Psoas muscle (tissue), 7 donors: ENCODE measurements at regions not wholly inside any gene's neighbourhood (a gene's known extent, or its start where the extent isn't known, plus 50 kb on each side); places are given as distances from the start of the nearest gene placed in this dataset.

ENCODE experiments used
- ATAC-seq, 4 donors: fragments of 200-7000 bp; cut with Tn5 transposase; one replicate each; pipeline ENCODE4 v1.9.1; 2020; ENCODE audit warnings: moderate library complexity in 3 of 4, mild to moderate bottlenecking in 2 of 4
- DNase-seq, 2 donors: peaks; one replicate each; pipeline ENCODE4 v3.0.0-alpha.2; 2020
- H3K27ac ChIP-seq: fragments of 200-600 bp; one replicate; pipeline ENCODE4 v1.8.0; 2022
- H3K27me3 ChIP-seq, 3 donors: fragments of 200-600 bp in 1 of 3; one replicate each; pipeline versions ENCODE4 v1.6.1 to v1.8.0; 2013 to 2022; ENCODE audit warnings: low read length in 2 of 3, mild to moderate bottlenecking in 2 of 3, moderate library complexity in 1 of 3; ENCODE audit not compliant: insufficient read depth in 3 of 3
- H3K36me3 ChIP-seq, 2 donors: fragments of 200-600 bp in 1 of 2; one replicate each; pipeline versions ENCODE4 v1.6.1 to v1.8.0; 2013 to 2022; ENCODE audit warnings: low read depth in 1 of 2, mild to moderate bottlenecking in 1 of 2, moderate library complexity in 1 of 2; ENCODE audit not compliant: insufficient read depth in 1 of 2
- H3K4me1 ChIP-seq: fragments of 200-600 bp; one replicate; pipeline ENCODE4 v1.8.0; 2022
- H3K4me3 ChIP-seq: fragments of 200-600 bp; one replicate; pipeline ENCODE4 v1.8.0; 2022; ENCODE audit warnings: mild to moderate bottlenecking
- H3K9me3 ChIP-seq: fragments of 200-600 bp; one replicate; pipeline ENCODE4 v1.8.0; 2022
- WGBS, 3 donors: extraction: QIAGEN DNeasy Blood & Tissue Kit; methylation state at CpG; one replicate each; pipeline versions ENCODE4 v1.1.6 to v1.1.7; 2013; 5-methylcytosine and 5-hydroxymethylcytosine counted together
- intact Hi-C, 2 donors: fragments of 100-400 bp; cut with DNase I; formaldehyde crosslinking; loops; one replicate each; pipeline versions ENCODE4 v1.11.0 to v1.14.2; 2022
- TF ChIP-seq, protein P1 (sequence below): fragments of 200-600 bp; IDR thresholded peaks from one replicate; pipeline ENCODE4 v1.8.0; 2022; ENCODE audit warnings: antibody characterized with exemption
- donor health status: healthy with polysubstance abuse.
- donor health status: DM: no; HTN: no; CAD: no; lungs with moderate emphysema.
- donor health status: Bipolar disorder and iron deficiency.
- donor health status: healthy.
- donor health status: DM: yes; HTN: yes; CAD: no.
- donor health status: DM: no; HTN: no; CAD: no.
- donor health status: DM: yes; HTN: yes; CAD: no.

DNA sequence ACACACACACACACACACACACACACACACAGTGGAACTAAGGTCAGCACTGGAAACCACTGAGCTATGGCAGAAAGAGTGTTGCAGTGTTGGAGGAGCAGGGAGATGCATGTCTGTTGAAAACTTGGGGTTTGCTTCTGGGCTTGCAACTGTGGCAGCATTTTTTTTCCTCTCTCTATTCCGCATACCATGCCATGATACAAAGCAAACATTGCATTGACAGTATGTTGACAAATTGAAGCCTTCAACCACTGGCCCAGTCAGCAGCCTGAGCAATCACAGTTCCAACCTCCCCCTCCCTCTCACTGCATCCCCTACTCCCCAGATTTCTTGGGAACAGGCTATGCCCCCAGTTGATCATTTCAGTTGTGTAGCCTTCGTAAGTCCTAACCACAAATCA is 478.1 kb upstream of the WWC1 start:
- WGBS, 3 donors = 72 to 75% (median 74%) methylated on average over 2 of the region's 2 CpGs
- TF ChIP-seq, protein P1, sequence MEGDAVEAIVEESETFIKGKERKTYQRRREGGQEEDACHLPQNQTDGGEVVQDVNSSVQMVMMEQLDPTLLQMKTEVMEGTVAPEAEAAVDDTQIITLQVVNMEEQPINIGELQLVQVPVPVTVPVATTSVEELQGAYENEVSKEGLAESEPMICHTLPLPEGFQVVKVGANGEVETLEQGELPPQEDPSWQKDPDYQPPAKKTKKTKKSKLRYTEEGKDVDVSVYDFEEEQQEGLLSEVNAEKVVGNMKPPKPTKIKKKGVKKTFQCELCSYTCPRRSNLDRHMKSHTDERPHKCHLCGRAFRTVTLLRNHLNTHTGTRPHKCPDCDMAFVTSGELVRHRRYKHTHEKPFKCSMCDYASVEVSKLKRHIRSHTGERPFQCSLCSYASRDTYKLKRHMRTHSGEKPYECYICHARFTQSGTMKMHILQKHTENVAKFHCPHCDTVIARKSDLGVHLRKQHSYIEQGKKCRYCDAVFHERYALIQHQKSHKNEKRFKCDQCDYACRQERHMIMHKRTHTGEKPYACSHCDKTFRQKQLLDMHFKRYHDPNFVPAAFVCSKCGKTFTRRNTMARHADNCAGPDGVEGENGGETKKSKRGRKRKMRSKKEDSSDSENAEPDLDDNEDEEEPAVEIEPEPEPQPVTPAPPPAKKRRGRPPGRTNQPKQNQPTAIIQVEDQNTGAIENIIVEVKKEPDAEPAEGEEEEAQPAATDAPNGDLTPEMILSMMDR = no peak
- Histone ChIP-seq H3K27ac (no peak overlapping the region), H3K4me1 (no peaks in the 10 kb centered on the region), H3K36me3 (no peaks in the 10 kb centered on the region), H3K9me3 (no peaks in the 10 kb centered on the region), H3K4me3 (no peak overlapping the region), H3K27me3 (no peaks in the 10 kb centered on the region)
- intact Hi-C loops = no loop called here
- ATAC-seq = no peak
- no peak for DNase-seq

DNA sequence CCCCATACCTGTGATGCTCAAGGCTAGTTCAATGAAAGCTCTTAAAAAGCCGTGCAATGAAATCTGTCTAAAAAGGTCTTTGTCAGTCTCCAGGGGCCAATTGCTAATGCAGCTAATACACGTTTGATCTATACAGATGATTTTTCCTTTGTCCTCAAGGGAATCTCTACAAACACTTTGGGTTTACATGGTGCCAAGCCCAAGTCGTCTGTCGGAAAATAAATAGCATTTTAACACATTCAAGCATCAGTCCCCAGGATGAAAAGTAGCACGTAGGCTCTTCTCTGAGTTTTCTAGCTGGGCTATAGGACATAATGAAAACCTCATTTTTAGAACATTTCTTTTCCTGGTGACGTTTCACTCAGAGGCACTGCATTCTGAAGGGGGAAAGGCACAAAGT is 477.4 kb upstream of the WWC1 start:
- TF ChIP-seq, protein P1 = no peak
- WGBS, 3 donors = 57 to 59% (median 59%) methylated on average over 6 of the region's 6 CpGs
- no peak for DNase-seq
- intact Hi-C loops = no loop called here
- no peak for ATAC-seq
- H3K27ac ChIP-seq = no peak overlapping the region
- H3K27me3 ChIP-seq = no peaks in the 10 kb centered on the region
- no peaks in the 10 kb centered on the region for H3K36me3 ChIP-seq
- no peaks in the 10 kb centered on the region for H3K4me1 ChIP-seq
- no peak overlapping the region for H3K4me3 ChIP-seq
- no peaks in the 10 kb centered on the region for H3K9me3 ChIP-seq

DNA sequence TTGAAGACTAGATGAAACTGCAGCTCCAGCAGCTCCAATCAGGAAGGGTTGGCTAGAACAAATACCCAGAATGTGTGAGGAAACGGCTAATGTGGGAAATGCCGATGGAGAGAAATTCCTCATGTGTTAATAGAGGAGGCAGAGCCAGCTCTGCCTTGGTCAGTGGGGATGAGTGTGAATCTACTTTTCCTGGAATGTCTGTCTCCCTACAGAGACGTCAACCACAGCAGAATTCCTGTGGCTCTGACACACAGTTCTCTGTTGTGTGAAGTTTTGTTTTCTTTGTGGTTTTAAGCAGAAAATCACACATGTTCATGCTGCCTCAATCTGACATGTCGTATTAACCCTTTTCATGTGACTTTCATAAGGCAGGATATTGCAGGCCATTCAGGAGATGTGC is 476.6 kb upstream of the WWC1 start:
- TF ChIP-seq, protein P1 = no peak
- no peak for DNase-seq
- no peaks in the 10 kb centered on the region for H3K4me1 ChIP-seq
- intact Hi-C loops = no loop called here
- no peaks in the 10 kb centered on the region for H3K36me3 ChIP-seq
- no peaks in the 10 kb centered on the region for H3K27me3 ChIP-seq
- no peak overlapping the region for H3K4me3 ChIP-seq
- ATAC-seq = no peak
- WGBS, 3 donors = 22 to 34% (median 30%) methylated on average over 4 of the region's 4 CpGs
- no peaks in the 10 kb centered on the region for H3K9me3 ChIP-seq
- H3K27ac ChIP-seq = no peak overlapping the region

DNA sequence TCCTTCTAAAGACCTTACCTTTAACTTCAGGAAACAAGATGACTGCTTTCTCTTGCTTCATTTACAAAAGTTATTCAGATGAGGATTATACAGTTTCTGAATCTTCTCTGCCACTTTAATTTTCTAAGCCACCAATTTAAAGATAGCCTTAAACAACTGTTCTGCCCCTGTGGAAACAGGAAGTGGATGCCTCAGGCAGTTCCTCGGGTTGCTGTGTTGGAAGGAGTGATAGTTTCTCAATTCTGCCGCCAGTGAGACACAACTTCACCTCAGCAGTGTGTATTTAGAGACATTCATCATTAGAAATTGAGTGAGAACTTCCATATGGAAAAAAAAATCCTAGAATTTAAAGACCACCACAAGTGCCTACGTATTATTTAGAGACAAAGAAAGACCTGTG is 475.1 kb upstream of the WWC1 start:
- Histone ChIP-seq H3K36me3 (no peaks in the 10 kb centered on the region), H3K4me1 (no peaks in the 10 kb centered on the region), H3K27me3 (no peaks in the 10 kb centered on the region), H3K9me3 (no peaks in the 10 kb centered on the region), H3K4me3 (no peak overlapping the region), H3K27ac (no peak overlapping the region)
- no peak for DNase-seq
- 44 to 52% (median 48%) methylated on average over 3 of the region's 3 CpGs for WGBS, 3 donors
- TF ChIP-seq, protein P1 = no peak
- no peak for ATAC-seq
- intact Hi-C loops = no loop called here

DNA sequence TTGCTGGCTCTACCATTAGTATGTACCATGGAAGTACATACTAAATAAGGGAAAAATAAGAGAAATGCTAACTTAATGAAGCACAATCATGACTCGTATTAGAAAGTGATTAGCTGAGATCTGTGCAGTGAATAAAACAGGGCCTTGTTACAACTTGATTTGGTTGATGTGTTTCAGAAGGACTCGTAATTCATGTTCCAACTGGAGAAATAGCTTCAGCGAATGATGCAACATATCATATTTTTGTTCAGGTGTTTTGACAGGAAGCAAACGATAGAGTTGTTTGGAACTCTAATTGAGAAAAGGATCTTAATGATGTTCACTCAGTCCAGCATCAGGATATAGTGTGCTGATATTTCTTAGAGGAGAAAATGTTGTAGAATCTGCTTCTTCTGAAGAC is 474.6 kb upstream of the WWC1 start:
- WGBS, 3 donors = 81 to 85% (median 85%) methylated on average over 4 of the region's 4 CpGs
- no peak overlapping the region for H3K4me3 ChIP-seq
- no peaks in the 10 kb centered on the region for H3K27me3 ChIP-seq
- intact Hi-C loops = no loop called here
- no peaks in the 10 kb centered on the region for H3K4me1 ChIP-seq
- H3K9me3 ChIP-seq = no peaks in the 10 kb centered on the region
- no peaks in the 10 kb centered on the region for H3K36me3 ChIP-seq
- TF ChIP-seq, protein P1 = no peak
- H3K27ac ChIP-seq = no peak overlapping the region
- no peak for DNase-seq
- ATAC-seq = no peak
